SK-N-SH (cell line): ENCODE measurements at regions not wholly inside any gene's neighbourhood (a gene's known extent, or its start where the extent isn't known, plus 50 kb on each side); places are given as distances from the start of the nearest gene placed in this dataset.

Source experiments
- CTCF ChIA-PET: fragments of 300-600, 350-600 bp; formaldehyde crosslinking; extraction: SDS; loops from one replicate; lab custom pipeline; 2021; lab: Yijun Ruan, JAX
- POLR2A ChIA-PET: fragments of 350-600 bp; sonication (Branson Sonifier 250); formaldehyde crosslinking; extraction: SDS; loops from one replicate; lab custom pipeline; 2020; ENCODE audit warnings: antibody characterized with exemption, inconsistent platforms; lab: Yijun Ruan, JAX
- DNase-seq: peaks from one replicate; pipeline ENCODE4 v3.0.0; 2012
- H2AFZ ChIP-seq: fragments of 200-600 bp; sonication (generic); 2 replicates; pipeline ENCODE4 v1.8.1; 2016; ENCODE audit warnings: antibody characterized with exemption, mild to moderate bottlenecking, low read depth
- H3F3A ChIP-seq: fragments of 200-600 bp; sonication (generic); replicated peaks from 2 replicates; pipeline ENCODE3; 2016; ENCODE audit warnings: antibody characterized with exemption, mild to moderate bottlenecking; ENCODE audit not compliant: insufficient read depth
- H3K27ac ChIP-seq, 2 experiments: fragments of 200-500 bp in 1 of 2; fragments of 200-600 bp in 1 of 2; sonication (Bioruptor generic) in 1 of 2; sonication (generic), shearing (Covaris generic) in 1 of 2; 2 replicates each; pipeline versions ENCODE4 v1.5.1 to v1.6.1; 2014 to 2016; ENCODE audit warnings: low read depth in 2 of 2, inconsistent platforms in 1 of 2, low read length in 1 of 2, mild to moderate bottlenecking in 1 of 2, mixed read lengths in 1 of 2
- H3K27me3 ChIP-seq: fragments of 200-600 bp; sonication (generic), shearing (Covaris generic); 2 replicates; pipeline ENCODE4 v1.6.1; 2016; ENCODE audit warnings: mixed run types; ENCODE audit not compliant: insufficient read depth
- H3K36me3 ChIP-seq, 2 experiments: fragments of 200-500 bp in 1 of 2; fragments of 200-600 bp in 1 of 2; sonication (Bioruptor generic) in 1 of 2; sonication (generic) in 1 of 2; replicated peaks in 1 of 2; 2 replicates each; pipeline versions ENCODE3 to v1.5.1; 2014 to 2016; ENCODE audit warnings: low read length in 1 of 2, mild to moderate bottlenecking in 1 of 2; ENCODE audit not compliant: insufficient read depth in 2 of 2, control insufficient read depth in 1 of 2
- H3K4me1 ChIP-seq, 2 experiments: fragments of 200-500 bp in 1 of 2; fragments of 200-600 bp in 1 of 2; sonication (Bioruptor generic) in 1 of 2; sonication (generic), shearing (Covaris generic) in 1 of 2; 2 replicates each; pipeline versions ENCODE4 v1.5.1 to v1.6.1; 2014 to 2016; ENCODE audit warnings: low read depth in 1 of 2, low read length in 1 of 2, mixed run types in 1 of 2; ENCODE audit not compliant: insufficient read depth in 2 of 2, control insufficient read depth in 1 of 2
- H3K4me2 ChIP-seq: fragments of 200-600 bp; sonication (generic), shearing (Covaris generic); 2 replicates; pipeline ENCODE4 v1.6.1; 2017; ENCODE audit warnings: mixed run types
- H3K4me3 ChIP-seq, 2 experiments: fragments of 200-500 bp in 1 of 2; fragments of 200-600 bp in 1 of 2; sonication (Bioruptor generic) in 1 of 2; sonication (generic), shearing (Covaris generic) in 1 of 2; 2 replicates each; pipeline versions ENCODE4 v1.5.1 to v1.8.1; 2014 to 2016; ENCODE audit warnings: low read depth in 2 of 2, inconsistent platforms in 1 of 2, low read length in 1 of 2, mild to moderate bottlenecking in 1 of 2, mixed read lengths in 1 of 2, moderate library complexity in 1 of 2
- H3K79me2 ChIP-seq: fragments of 200-600 bp; sonication (generic); 2 replicates; pipeline ENCODE4 v1.8.1; 2017; ENCODE audit warnings: mild to moderate bottlenecking; ENCODE audit not compliant: insufficient read depth
- H3K9ac ChIP-seq: fragments of 200-600 bp; sonication (generic); 2 replicates; pipeline ENCODE4 v1.6.1; 2017; ENCODE audit warnings: mixed run types
- H3K9me2 ChIP-seq: fragments of 200-600 bp; sonication (generic); 2 replicates; pipeline ENCODE4 v1.6.1; 2017; ENCODE audit warnings: mixed run types
- H3K9me3 ChIP-seq: fragments of 200-600 bp; sonication (generic); 2 replicates; pipeline ENCODE4 v1.6.1; 2017; ENCODE audit warnings: mixed run types, mild to moderate bottlenecking, moderate library complexity
- H4K20me1 ChIP-seq: fragments of 200-600 bp; sonication (generic); 2 replicates; pipeline ENCODE4 v1.6.1; 2017; ENCODE audit warnings: mild to moderate bottlenecking, mixed run types; ENCODE audit not compliant: insufficient read depth
- CHD2 ChIP-seq: fragments of 150-350 bp; IDR thresholded peaks from 2 replicates; pipeline ENCODE4 v1.6.1; 2018; ENCODE audit warnings: low read length; ENCODE audit not compliant: partially characterized antibody
- EZH2phosphoT487 ChIP-seq: fragments of 200-600 bp; sonication (generic); IDR thresholded peaks from 2 replicates; pipeline ENCODE4 v1.6.1; 2017; ENCODE audit warnings: low read depth, mixed run types, mild to moderate bottlenecking, antibody characterized with exemption, moderate library complexity, borderline replicate concordance
- FOXM1 ChIP-seq: IDR thresholded peaks from 2 replicates; pipeline ENCODE4 v1.4.0; 2012; ENCODE audit warnings: low read depth, mild to moderate bottlenecking
- GATA2 ChIP-seq: sonication (generic); formaldehyde crosslinking; IDR thresholded peaks from 2 replicates; pipeline ENCODE4 v1.5.0; 2020; ENCODE audit warnings: mild to moderate bottlenecking, missing genetic modification reagents
- JUND ChIP-seq: IDR thresholded peaks from 2 replicates; pipeline ENCODE4 v1.4.0; 2012
- MAX ChIP-seq: IDR thresholded peaks from 2 replicates; pipeline ENCODE4 v1.4.0; 2012; ENCODE audit warnings: low read depth
- MEF2A ChIP-seq: IDR thresholded peaks from 2 replicates; pipeline ENCODE4 v1.4.0; 2012; ENCODE audit warnings: low read depth, borderline replicate concordance
- PBX3 ChIP-seq: IDR thresholded peaks from 2 replicates; pipeline ENCODE4; 2012
- POLR2AphosphoS5 ChIP-seq: IDR thresholded peaks from 2 replicates; pipeline ENCODE4 v1.6.1; 2012; ENCODE audit warnings: low read depth, low read length
- RAD21 ChIP-seq: IDR thresholded peaks from 2 replicates; pipeline ENCODE4 v1.6.1; 2012; ENCODE audit warnings: mild to moderate bottlenecking, low read length
- RFX5 ChIP-seq: IDR thresholded peaks from 2 replicates; pipeline ENCODE4 v1.6.1; 2012; ENCODE audit warnings: mild to moderate bottlenecking, improper control_type of control experiment, low read length
- SMC3 ChIP-seq: IDR thresholded peaks from 2 replicates; pipeline ENCODE4 v1.6.1; 2012; ENCODE audit warnings: low read depth, low read length, improper control_type of control experiment
- WGBS: methylation state at CpG from one replicate; pipeline ENCODE4 v1.1.6; 2017; ENCODE audit warnings: low lambda C conversion rate; 5-methylcytosine and 5-hydroxymethylcytosine counted together
- TF ChIP-seq, protein P1 (sequence below): fragments of 200-600 bp; sonication (generic); IDR thresholded peaks from 2 replicates; pipeline ENCODE4 v1.6.1; 2017; ENCODE audit warnings: antibody characterized with exemption, mild to moderate bottlenecking, moderate library complexity
- TF ChIP-seq, protein P2 (sequence below): fragments of 150-350 bp; IDR thresholded peaks from 2 replicates; pipeline ENCODE4 v1.6.1; 2016; ENCODE audit warnings: mild to moderate bottlenecking, low read depth, low read length

- H3K9me2 ChIP-seq: no peaks in the 10 kb centered on the region
- H3K4me1 ChIP-seq: no peaks in the 10 kb centered on the region
- no peaks in the 10 kb centered on the region for H3F3A ChIP-seq
- no peak overlapping the region for H3K4me2 ChIP-seq
- ChIA-PET POLR2A (no interaction called here), CTCF (interaction anchor here (1.2 to 2.9 kb wide), 4 partner anchors 9 to 596 kb away, joined by 4 to 24 read pairs (median 6); no protein-coding TSS in a partner anchor)
- H3K27me3 ChIP-seq: no peaks in the 10 kb centered on the region
- H3K9me3 ChIP-seq: no peaks in the 10 kb centered on the region
- no peak overlapping the region for H3K9ac ChIP-seq
- TF ChIP-seq, protein P1, sequence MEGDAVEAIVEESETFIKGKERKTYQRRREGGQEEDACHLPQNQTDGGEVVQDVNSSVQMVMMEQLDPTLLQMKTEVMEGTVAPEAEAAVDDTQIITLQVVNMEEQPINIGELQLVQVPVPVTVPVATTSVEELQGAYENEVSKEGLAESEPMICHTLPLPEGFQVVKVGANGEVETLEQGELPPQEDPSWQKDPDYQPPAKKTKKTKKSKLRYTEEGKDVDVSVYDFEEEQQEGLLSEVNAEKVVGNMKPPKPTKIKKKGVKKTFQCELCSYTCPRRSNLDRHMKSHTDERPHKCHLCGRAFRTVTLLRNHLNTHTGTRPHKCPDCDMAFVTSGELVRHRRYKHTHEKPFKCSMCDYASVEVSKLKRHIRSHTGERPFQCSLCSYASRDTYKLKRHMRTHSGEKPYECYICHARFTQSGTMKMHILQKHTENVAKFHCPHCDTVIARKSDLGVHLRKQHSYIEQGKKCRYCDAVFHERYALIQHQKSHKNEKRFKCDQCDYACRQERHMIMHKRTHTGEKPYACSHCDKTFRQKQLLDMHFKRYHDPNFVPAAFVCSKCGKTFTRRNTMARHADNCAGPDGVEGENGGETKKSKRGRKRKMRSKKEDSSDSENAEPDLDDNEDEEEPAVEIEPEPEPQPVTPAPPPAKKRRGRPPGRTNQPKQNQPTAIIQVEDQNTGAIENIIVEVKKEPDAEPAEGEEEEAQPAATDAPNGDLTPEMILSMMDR: no peak
- TF ChIP-seq, protein P2, sequence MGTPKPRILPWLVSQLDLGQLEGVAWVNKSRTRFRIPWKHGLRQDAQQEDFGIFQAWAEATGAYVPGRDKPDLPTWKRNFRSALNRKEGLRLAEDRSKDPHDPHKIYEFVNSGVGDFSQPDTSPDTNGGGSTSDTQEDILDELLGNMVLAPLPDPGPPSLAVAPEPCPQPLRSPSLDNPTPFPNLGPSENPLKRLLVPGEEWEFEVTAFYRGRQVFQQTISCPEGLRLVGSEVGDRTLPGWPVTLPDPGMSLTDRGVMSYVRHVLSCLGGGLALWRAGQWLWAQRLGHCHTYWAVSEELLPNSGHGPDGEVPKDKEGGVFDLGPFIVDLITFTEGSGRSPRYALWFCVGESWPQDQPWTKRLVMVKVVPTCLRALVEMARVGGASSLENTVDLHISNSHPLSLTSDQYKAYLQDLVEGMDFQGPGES: no peak
- TF ChIP-seq EZH2phosphoT487: no peak
- TF ChIP-seq MAX: no peak
- no peak for TF ChIP-seq RAD21
- no peak for TF ChIP-seq FOXM1
- TF ChIP-seq POLR2AphosphoS5: no peak
- H3K4me3 ChIP-seq: no peak overlapping the region
- 32% methylated on average over 5 of the region's 5 CpGs for WGBS
- H3K79me2 ChIP-seq: no peaks in the 10 kb centered on the region
- no peak for DNase-seq
- no peak overlapping the region for H2AFZ ChIP-seq
- H4K20me1 ChIP-seq: no peaks in the 10 kb centered on the region
- no peak overlapping the region for H3K27ac ChIP-seq
- H3K36me3 ChIP-seq: no peaks in the 10 kb centered on the region
These were observed 316.2 kb downstream of the DHX35 start for GRCh38 chr20:39278230-39278788.

DNA sequence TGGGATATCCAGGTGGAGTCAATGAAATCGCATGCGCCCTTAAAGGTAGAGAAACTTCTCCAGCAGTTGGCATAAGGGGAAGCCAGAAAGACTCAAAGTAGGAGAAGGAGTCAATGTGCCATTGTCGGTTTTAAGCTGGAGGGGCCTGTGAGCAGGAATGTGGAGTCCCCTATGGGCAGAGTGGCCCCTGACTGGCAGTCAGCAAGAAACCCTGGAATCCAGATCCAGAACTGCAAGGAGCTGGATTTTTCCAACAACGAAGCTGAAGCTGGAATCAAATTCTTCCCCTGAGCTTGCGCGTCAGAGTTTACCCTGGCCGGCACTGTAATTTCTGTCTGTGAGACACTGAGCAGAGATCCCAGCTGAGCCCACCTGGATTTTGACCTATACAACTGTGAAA is 315.0 kb downstream of the DHX35 start:
- Histone ChIP-seq H4K20me1 (no peaks in the 10 kb centered on the region), H3K79me2 (no peaks in the 10 kb centered on the region), H2AFZ (no peak overlapping the region), H3K4me2 (no peak overlapping the region), H3K9ac (no peak overlapping the region), H3K9me3 (no peaks in the 10 kb centered on the region), H3K4me3 (no peak overlapping the region), H3K36me3 (no peaks in the 10 kb centered on the region), H3K27ac (no peak overlapping the region), H3K9me2 (no peaks in the 10 kb centered on the region), H3K4me1 (no peaks in the 10 kb centered on the region), H3K27me3 (no peaks in the 10 kb centered on the region), H3F3A (no peaks in the 10 kb centered on the region)
- WGBS: 60% methylated on average over 7 of the region's 7 CpGs
- TF ChIP-seq FOXM1 (no peak), POLR2AphosphoS5 (no peak), GATA2 (no peak), SMC3 (no peak), RFX5 (no peak), CHD2 (no peak), PBX3 (no peak), JUND (no peak), MEF2A (no peak), EZH2phosphoT487 (no peak)
- TF ChIP-seq, protein P1: no peak
- no peak for DNase-seq
- ChIA-PET POLR2A (no interaction called here), CTCF (interaction anchor here (0.7 to 2.9 kb wide), 6 partner anchors 8 to 1686 kb away, joined by 3 to 24 read pairs (median 6); no protein-coding TSS in a partner anchor)
